ENCODE measurements at regions not wholly inside any gene's neighbourhood (a gene's known extent, or its start where the extent isn't known, plus 50 kb on each side); places are given as distances from the start of the nearest gene placed in this dataset.
A peak's percentile ranks its signal among the peaks of the same experiment; 100 is the strongest.

DNA sequence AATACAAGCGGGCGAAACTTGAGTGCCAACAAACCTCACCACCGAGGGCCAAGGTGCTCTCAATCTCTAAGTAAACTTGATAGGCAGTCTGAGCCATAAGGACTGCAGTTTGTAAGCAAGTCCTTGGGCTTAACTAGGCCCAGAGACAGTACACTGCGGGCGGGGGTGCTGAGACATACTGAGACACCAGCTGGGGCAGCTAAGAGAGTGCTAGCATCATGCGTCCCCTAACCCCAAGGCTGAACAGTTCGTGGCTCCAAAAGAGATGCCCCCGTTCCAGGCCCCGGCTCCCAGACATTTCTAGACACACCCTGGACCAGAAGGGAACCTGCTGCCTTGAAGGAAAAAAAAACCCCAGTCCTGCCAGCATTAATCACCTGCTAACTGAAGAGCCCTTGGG is 126.8 kb upstream of the PRDX4 start:
- Histone ChIP-seq H4K20me1 (ENCODE audit: insufficient read depth) (no peaks in the 10 kb centered on the region), H3K79me2 (ENCODE audit: insufficient read depth) (no peaks in the 10 kb centered on the region), H3F3A (ENCODE audit: insufficient read depth) (no peaks in the 10 kb centered on the region), H2AFZ (no peak overlapping the region), H3K9me3 (ENCODE audit: low read depth) (no peaks in the 10 kb centered on the region), H3K9me2 (ENCODE audit: insufficient read depth) (no peaks in the 10 kb centered on the region), H3K4me1 (ENCODE audit: insufficient read depth) (no peaks in the 10 kb centered on the region), H3K27me3 (replicated peaks; ENCODE audit: insufficient read depth) (no peaks in the 10 kb centered on the region), H3K4me2 (ENCODE audit: unreplicated experiment) (no peak overlapping the region), H3K36me3 (ENCODE audit: low read depth) (no peaks in the 10 kb centered on the region), H3K9ac (no peak overlapping the region), H3K27ac (no peak overlapping the region), H3K4me3 (no peak overlapping the region)
- no peak for DNase-seq
- no peak for TF ChIP-seq EZH2 (IDR thresholded peaks at IDR 0.05; ENCODE audit: insufficient read depth, poor library complexity, severe bottlenecking)
- in situ Hi-C loops (cut with MboI), result no loop called here
- WGBS, 2 experiments (ENCODE audit: low coverage in 1 of 2, low lambda C conversion rate in 2 of 2, missing lambda C conversion rate in 2 of 2), result 67 to 100% methylated on average over 1 to 5 of the region's 9 CpGs

DNA sequence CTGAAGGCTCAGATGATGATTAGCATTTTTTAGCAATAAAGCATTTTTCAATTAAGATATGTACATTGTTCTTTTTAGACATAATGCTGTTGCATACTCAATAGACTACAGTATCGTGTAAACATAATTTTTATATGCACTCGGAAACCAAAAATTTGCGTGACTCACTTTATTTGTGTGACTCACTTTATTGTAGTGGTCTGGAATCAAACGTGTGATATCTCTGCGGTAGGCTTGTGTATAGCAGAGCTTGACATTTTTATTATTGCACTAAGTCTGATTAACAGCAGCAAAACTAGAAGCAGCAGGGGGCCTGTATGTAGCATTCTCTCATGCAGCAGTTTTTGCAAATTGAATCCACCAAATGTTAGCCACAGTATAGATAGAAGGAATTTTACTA is 119.1 kb upstream of the PRDX4 start:
- peak; percentile 6 for DNase-seq
- Histone ChIP-seq H3K36me3 (ENCODE audit: low read depth) (no peaks in the 10 kb centered on the region), H2AFZ (no peak overlapping the region), H3K79me2 (ENCODE audit: insufficient read depth) (no peaks in the 10 kb centered on the region), H3K4me1 (ENCODE audit: insufficient read depth) (no peaks in the 10 kb centered on the region), H3K4me2 (ENCODE audit: unreplicated experiment) (no peak overlapping the region), H3K27me3 (replicated peaks; ENCODE audit: insufficient read depth) (no peaks in the 10 kb centered on the region), H3K27ac (no peak overlapping the region), H3K4me3 (no peak overlapping the region), H3K9me3 (ENCODE audit: low read depth) (no peaks in the 10 kb centered on the region), H3K9ac (no peak overlapping the region), H3F3A (ENCODE audit: insufficient read depth) (no peaks in the 10 kb centered on the region), H3K9me2 (ENCODE audit: insufficient read depth) (no peaks in the 10 kb centered on the region), H4K20me1 (ENCODE audit: insufficient read depth) (no peaks in the 10 kb centered on the region)
- 7 to 10% methylated on average over 5 of the region's 5 CpGs for WGBS, 2 experiments (ENCODE audit: low coverage in 1 of 2, low lambda C conversion rate in 2 of 2, missing lambda C conversion rate in 2 of 2)
- TF ChIP-seq EZH2phosphoT487 (IDR thresholded peaks at IDR 0.05; ENCODE audit: insufficient read depth, low read depth), result no peak
- no peak for TF ChIP-seq EZH2 (IDR thresholded peaks at IDR 0.05; ENCODE audit: insufficient read depth, poor library complexity, severe bottlenecking)
- in situ Hi-C loops (cut with MboI), result no loop called here

DNA sequence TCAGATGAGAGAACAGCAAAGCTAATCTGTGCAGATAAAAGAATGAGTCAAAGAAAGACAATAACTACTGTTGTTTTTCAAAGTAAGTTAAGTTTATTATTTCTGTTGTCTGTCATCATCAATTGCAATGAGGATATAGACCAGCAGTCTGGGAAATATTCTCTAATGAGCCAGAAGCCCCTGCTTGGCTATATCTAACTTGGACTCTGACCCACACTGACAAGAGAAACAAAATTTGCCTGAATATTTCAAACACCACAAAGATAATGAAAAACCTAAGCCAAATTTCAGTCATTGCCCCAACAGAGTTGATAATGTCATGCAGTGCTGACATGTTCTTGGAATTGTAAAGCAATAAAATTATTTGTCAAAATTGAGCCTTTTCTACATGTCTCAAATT is 115.0 kb upstream of the PRDX4 start:
- DNase-seq, result no peak

DNA sequence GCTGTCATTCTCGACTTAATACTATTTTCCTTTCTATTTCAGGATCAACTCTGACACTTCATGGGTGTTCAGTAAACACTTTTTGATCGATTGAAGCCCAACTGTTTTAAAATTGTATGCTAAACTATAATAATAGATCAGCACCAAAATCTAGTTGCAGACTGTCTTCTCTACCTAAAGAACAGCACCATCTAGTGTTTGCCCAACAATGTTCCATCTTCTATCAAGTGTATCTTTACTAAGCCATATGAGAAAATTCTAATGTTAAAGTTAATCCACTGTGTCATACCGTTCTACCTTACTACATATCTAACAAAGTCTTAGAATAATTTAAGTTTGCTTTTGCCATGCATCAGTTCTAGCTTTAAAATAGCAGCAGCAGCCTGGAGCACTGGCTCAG is 113.0 kb upstream of the PRDX4 start:
- no peak overlapping the region for H2AFZ ChIP-seq
- H3K9me2 ChIP-seq (ENCODE audit: insufficient read depth), result no peaks in the 10 kb centered on the region
- no peaks in the 10 kb centered on the region for H3F3A ChIP-seq (ENCODE audit: insufficient read depth)
- no peaks in the 10 kb centered on the region for H4K20me1 ChIP-seq (ENCODE audit: insufficient read depth)
- no peaks in the 10 kb centered on the region for H3K27me3 ChIP-seq (replicated peaks; ENCODE audit: insufficient read depth)
- no peaks in the 10 kb centered on the region for H3K79me2 ChIP-seq (ENCODE audit: insufficient read depth)
- no peaks in the 10 kb centered on the region for H3K4me1 ChIP-seq (ENCODE audit: insufficient read depth)
- H3K9ac ChIP-seq, result no peak overlapping the region
- H3K27ac ChIP-seq, result no peak overlapping the region
- no peaks in the 10 kb centered on the region for H3K9me3 ChIP-seq (ENCODE audit: low read depth)
- no peaks in the 10 kb centered on the region for H3K36me3 ChIP-seq (ENCODE audit: low read depth)
- in situ Hi-C loops (cut with MboI), result no loop called here
- no peak overlapping the region for H3K4me2 ChIP-seq (ENCODE audit: unreplicated experiment)
- TF ChIP-seq EZH2 (IDR thresholded peaks at IDR 0.05; ENCODE audit: insufficient read depth, poor library complexity, severe bottlenecking), result no peak
- no peak for TF ChIP-seq EZH2phosphoT487 (IDR thresholded peaks at IDR 0.05; ENCODE audit: insufficient read depth, low read depth)
- H3K4me3 ChIP-seq, result no peak overlapping the region
- 0 to 2% methylated on average over 3 of the region's 3 CpGs for WGBS, 2 experiments (ENCODE audit: low coverage in 1 of 2, low lambda C conversion rate in 2 of 2, missing lambda C conversion rate in 2 of 2)
- DNase-seq, result peak; percentile 53

More for the DNA sequence above, 115.0 kb upstream of the PRDX4 start:
- no peak overlapping the region for H3K4me2 ChIP-seq (ENCODE audit: unreplicated experiment)
- H3K27me3 ChIP-seq (replicated peaks; ENCODE audit: insufficient read depth), result no peaks in the 10 kb centered on the region
- H3K4me3 ChIP-seq, result no peak overlapping the region
- in situ Hi-C loops (cut with MboI), result no loop called here
- no peaks in the 10 kb centered on the region for H3K36me3 ChIP-seq (ENCODE audit: low read depth)
- H2AFZ ChIP-seq, result no peak overlapping the region
- no peak for TF ChIP-seq EZH2 (IDR thresholded peaks at IDR 0.05; ENCODE audit: insufficient read depth, poor library complexity, severe bottlenecking)
- no peaks in the 10 kb centered on the region for H3K9me2 ChIP-seq (ENCODE audit: insufficient read depth)
- H3K9ac ChIP-seq, result no peak overlapping the region
- H3K27ac ChIP-seq, result no peak overlapping the region
- H3K4me1 ChIP-seq (ENCODE audit: insufficient read depth), result no peaks in the 10 kb centered on the region
- H3K9me3 ChIP-seq (ENCODE audit: low read depth), result no peaks in the 10 kb centered on the region
- no peaks in the 10 kb centered on the region for H3K79me2 ChIP-seq (ENCODE audit: insufficient read depth)
- no peaks in the 10 kb centered on the region for H4K20me1 ChIP-seq (ENCODE audit: insufficient read depth)
- H3F3A ChIP-seq (ENCODE audit: insufficient read depth), result no peaks in the 10 kb centered on the region

GRCh38 chrX:23557070-23557469 is 110.2 kb upstream of the PRDX4 start:
- H4K20me1 ChIP-seq (ENCODE audit: insufficient read depth), result no peaks in the 10 kb centered on the region
- H3K27ac ChIP-seq, result no peak overlapping the region
- in situ Hi-C loops (cut with MboI), result no loop called here
- no peaks in the 10 kb centered on the region for H3K79me2 ChIP-seq (ENCODE audit: insufficient read depth)
- H3K9ac ChIP-seq, result no peak overlapping the region
- TF ChIP-seq EZH2 (IDR thresholded peaks at IDR 0.05; ENCODE audit: insufficient read depth, poor library complexity, severe bottlenecking) (no peak), EZH2phosphoT487 (IDR thresholded peaks at IDR 0.05; ENCODE audit: insufficient read depth, low read depth) (no peak)
- H3F3A ChIP-seq (ENCODE audit: insufficient read depth), result no peaks in the 10 kb centered on the region
- no peaks in the 10 kb centered on the region for H3K9me3 ChIP-seq (ENCODE audit: low read depth)
- no peaks in the 10 kb centered on the region for H3K9me2 ChIP-seq (ENCODE audit: insufficient read depth)
- H3K36me3 ChIP-seq (ENCODE audit: low read depth), result no peaks in the 10 kb centered on the region
- H3K4me1 ChIP-seq (ENCODE audit: insufficient read depth), result no peaks in the 10 kb centered on the region
- WGBS, 2 experiments (ENCODE audit: low coverage in 1 of 2, low lambda C conversion rate in 2 of 2, missing lambda C conversion rate in 2 of 2), result 32 to 47% methylated on average over 4 to 5 of the region's 5 CpGs
- no peak for DNase-seq
- no peaks in the 10 kb centered on the region for H3K27me3 ChIP-seq (replicated peaks; ENCODE audit: insufficient read depth)
- no peak overlapping the region for H2AFZ ChIP-seq
- no peak overlapping the region for H3K4me2 ChIP-seq (ENCODE audit: unreplicated experiment)
- H3K4me3 ChIP-seq, result no peak overlapping the region

Measured in GM23248 (cell line).